RWPE2 (cell line): ENCODE measurements at regions not wholly inside any gene's neighbourhood (a gene's known extent, or its start where the extent isn't known, plus 50 kb on each side); places are given as distances from the start of the nearest gene placed in this dataset.

Source experiments
- ATAC-seq: fragments of 200-7000 bp; cut with Tn5 transposase; 3 replicates; pipeline ENCODE4 v1.9.1; 2021; ENCODE audit warnings: low read depth
- DNase-seq: peaks from one replicate; pipeline ENCODE4 v3.0.0-alpha.2; 2020; ENCODE audit warnings: low spot score
- H3K27ac ChIP-seq: fragments of 450-650 bp; 2 replicates; pipeline ENCODE4 v1.5.1; 2017; ENCODE audit warnings: mild to moderate bottlenecking; ENCODE audit not compliant: poor library complexity, severe bottlenecking
- H3K27me3 ChIP-seq: fragments of 250-450 bp; sonication (Bioruptor Pico); 2 replicates; pipeline ENCODE4 v1.5.1; 2021; ENCODE audit warnings: mild to moderate bottlenecking, moderate library complexity; ENCODE audit not compliant: insufficient read depth, poor library complexity, severe bottlenecking
- H3K36me3 ChIP-seq: fragments of 250-450 bp; sonication (Bioruptor Pico); 2 replicates; pipeline ENCODE4 v1.5.1; 2020; ENCODE audit warnings: low read depth, mild to moderate bottlenecking, moderate library complexity
- H3K4me1 ChIP-seq: fragments of 250-450 bp; sonication (Bioruptor Pico); 2 replicates; pipeline ENCODE4 v1.5.1; 2021; ENCODE audit warnings: mild to moderate bottlenecking, moderate library complexity; ENCODE audit not compliant: insufficient read depth, poor library complexity, severe bottlenecking
- H3K4me3 ChIP-seq: fragments of 250-450 bp; sonication (Bioruptor Pico); 2 replicates; pipeline ENCODE4 v1.5.1; 2021; ENCODE audit warnings: mild to moderate bottlenecking, moderate library complexity; ENCODE audit not compliant: severe bottlenecking
- H3K9me3 ChIP-seq: fragments of 250-450 bp; sonication (Bioruptor Pico); 2 replicates; pipeline ENCODE4 v1.5.1; 2021; ENCODE audit warnings: mild to moderate bottlenecking, moderate library complexity; ENCODE audit not compliant: severe bottlenecking
- CTCF ChIP-seq: fragments of 450-650 bp; IDR thresholded peaks from one replicate; pipeline ENCODE4 v1.5.1; 2017; ENCODE audit warnings: mild to moderate bottlenecking, moderate library complexity; ENCODE audit not compliant: poor library complexity, severe bottlenecking

- no peaks in the 10 kb centered on the region for H3K27me3 ChIP-seq
- DNase-seq: no peak
- peaks cover 13% of the 10 kb centered on the region for H3K9me3 ChIP-seq
- peaks cover 15% of the 10 kb centered on the region for H3K36me3 ChIP-seq
- TF ChIP-seq CTCF: no peak
- no peak for ATAC-seq
- no peak overlapping the region for H3K4me3 ChIP-seq
- H3K4me1 ChIP-seq: no peaks in the 10 kb centered on the region
- no peak overlapping the region for H3K27ac ChIP-seq
Measured at GRCh38 chr16:85180827-85181738, 68.8 kb upstream of the CIBAR2 start.

- no peak for DNase-seq
- Histone ChIP-seq H3K27me3 (no peaks in the 10 kb centered on the region), H3K9me3 (peaks cover 13% of the 10 kb centered on the region), H3K36me3 (peaks cover 15% of the 10 kb centered on the region), H3K4me1 (no peaks in the 10 kb centered on the region), H3K4me3 (no peak overlapping the region), H3K27ac (no peak overlapping the region)
- no peak for TF ChIP-seq CTCF
- no peak for ATAC-seq
Measured at GRCh38 chr16:85181739-85182129, 69.5 kb upstream of the CIBAR2 start.

DNA sequence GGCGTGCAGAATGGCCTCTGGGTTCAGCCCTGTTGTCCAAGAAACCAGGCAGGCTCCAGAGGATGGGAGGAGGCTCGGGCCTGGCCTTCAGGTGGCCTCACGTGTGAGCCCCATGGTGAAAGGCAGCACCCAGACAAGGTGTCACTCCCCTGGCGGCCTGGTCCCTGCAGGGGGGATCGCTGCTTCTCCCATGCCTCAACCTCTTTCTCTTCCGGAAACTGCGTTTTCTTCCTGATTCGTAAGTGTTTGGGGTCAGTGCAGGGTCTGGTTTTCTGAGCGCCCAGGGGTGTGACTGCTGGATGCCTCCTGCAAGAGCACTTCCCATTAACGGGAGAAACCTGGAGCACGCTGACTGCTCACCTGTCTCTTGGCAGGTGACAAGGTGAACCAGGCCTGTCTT, 70.0 kb upstream of the CIBAR2 start:
- no peak for DNase-seq
- TF ChIP-seq CTCF: no peak
- ATAC-seq: no peak
- peaks cover 13% of the 10 kb centered on the region for H3K9me3 ChIP-seq
- H3K4me1 ChIP-seq: no peaks in the 10 kb centered on the region
- no peak overlapping the region for H3K4me3 ChIP-seq
- H3K27me3 ChIP-seq: no peaks in the 10 kb centered on the region
- H3K27ac ChIP-seq: no peak overlapping the region
- peaks cover 15% of the 10 kb centered on the region for H3K36me3 ChIP-seq

- H3K27ac ChIP-seq: no peak overlapping the region
- H3K9me3 ChIP-seq: peaks cover 13% of the 10 kb centered on the region
- H3K4me1 ChIP-seq: no peaks in the 10 kb centered on the region
- TF ChIP-seq CTCF: no peak
- DNase-seq: no peak
- H3K27me3 ChIP-seq: no peaks in the 10 kb centered on the region
- no peak for ATAC-seq
- peaks cover 15% of the 10 kb centered on the region for H3K36me3 ChIP-seq
- H3K4me3 ChIP-seq: no peak overlapping the region
Measured at GRCh38 chr16:85182774-85183173, 70.5 kb upstream of the CIBAR2 start.

DNA sequence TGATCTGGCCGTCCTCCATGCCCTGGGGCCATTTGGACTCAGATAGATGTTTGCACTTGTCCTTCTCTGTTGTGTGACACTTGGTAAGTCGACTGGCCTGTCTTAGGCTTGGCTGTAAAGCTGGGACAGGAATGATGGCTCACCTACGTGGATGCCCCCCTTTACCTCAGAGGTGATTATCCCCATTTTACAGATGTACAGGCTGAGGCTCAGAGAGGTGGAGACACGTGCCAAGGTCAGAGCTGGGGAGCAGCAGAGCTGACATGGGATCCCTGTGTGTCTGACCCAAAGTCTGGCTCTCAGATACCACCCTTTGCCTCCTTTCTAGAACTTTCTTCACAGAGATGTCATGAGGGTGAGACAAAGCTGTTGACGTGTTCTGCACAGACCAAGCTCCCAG, 71.3 kb upstream of the CIBAR2 start:
- H3K27me3 ChIP-seq: no peaks in the 10 kb centered on the region
- peaks cover 15% of the 10 kb centered on the region for H3K36me3 ChIP-seq
- TF ChIP-seq CTCF: no peak
- no peaks in the 10 kb centered on the region for H3K4me1 ChIP-seq
- H3K9me3 ChIP-seq: peaks cover 13% of the 10 kb centered on the region
- H3K27ac ChIP-seq: no peak overlapping the region
- no peak overlapping the region for H3K4me3 ChIP-seq
- no peak for ATAC-seq
- no peak for DNase-seq
